PC-9 (cell line): ENCODE measurements at regions not wholly inside any gene's neighbourhood (a gene's known extent, or its start where the extent isn't known, plus 50 kb on each side); places are given as distances from the start of the nearest gene placed in this dataset.

Source experiments
- EZH2 ChIP-seq: fragments of 200-600 bp; sonication (generic); IDR thresholded peaks from 2 replicates; pipeline ENCODE4 v1.8.0; 2017; ENCODE audit warnings: antibody characterized with exemption, low read depth
- TF ChIP-seq, protein P1 (sequence below): fragments of 200-600 bp; sonication (generic); conservative IDR thresholded peaks from 2 replicates; pipeline ENCODE4 v1.6.1; 2017; ENCODE audit warnings: mixed run types, antibody characterized with exemption, mild to moderate bottlenecking, moderate library complexity

DNA sequence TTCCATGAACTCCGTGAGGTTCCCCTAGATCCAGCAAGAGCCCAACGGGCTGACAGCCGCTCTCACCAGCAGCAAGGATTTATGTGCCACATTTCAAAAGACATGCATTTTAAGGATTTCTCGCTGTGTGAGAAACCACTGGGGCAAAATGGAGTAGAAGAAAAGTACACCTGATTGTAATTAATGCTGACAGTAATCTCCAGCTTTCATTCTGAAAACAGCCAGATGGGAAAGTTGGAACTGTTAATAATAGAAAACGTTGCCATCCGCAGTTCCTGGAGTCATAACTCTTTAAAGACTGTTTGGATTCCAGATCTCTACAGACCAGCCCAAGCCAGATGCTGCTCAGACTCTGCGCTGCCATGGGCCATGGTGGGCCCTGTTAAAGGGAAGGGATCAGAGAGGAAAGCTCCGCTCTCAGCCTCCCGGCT lies 216.9 kb upstream of the GLI3 start:
- TF ChIP-seq, protein P1, sequence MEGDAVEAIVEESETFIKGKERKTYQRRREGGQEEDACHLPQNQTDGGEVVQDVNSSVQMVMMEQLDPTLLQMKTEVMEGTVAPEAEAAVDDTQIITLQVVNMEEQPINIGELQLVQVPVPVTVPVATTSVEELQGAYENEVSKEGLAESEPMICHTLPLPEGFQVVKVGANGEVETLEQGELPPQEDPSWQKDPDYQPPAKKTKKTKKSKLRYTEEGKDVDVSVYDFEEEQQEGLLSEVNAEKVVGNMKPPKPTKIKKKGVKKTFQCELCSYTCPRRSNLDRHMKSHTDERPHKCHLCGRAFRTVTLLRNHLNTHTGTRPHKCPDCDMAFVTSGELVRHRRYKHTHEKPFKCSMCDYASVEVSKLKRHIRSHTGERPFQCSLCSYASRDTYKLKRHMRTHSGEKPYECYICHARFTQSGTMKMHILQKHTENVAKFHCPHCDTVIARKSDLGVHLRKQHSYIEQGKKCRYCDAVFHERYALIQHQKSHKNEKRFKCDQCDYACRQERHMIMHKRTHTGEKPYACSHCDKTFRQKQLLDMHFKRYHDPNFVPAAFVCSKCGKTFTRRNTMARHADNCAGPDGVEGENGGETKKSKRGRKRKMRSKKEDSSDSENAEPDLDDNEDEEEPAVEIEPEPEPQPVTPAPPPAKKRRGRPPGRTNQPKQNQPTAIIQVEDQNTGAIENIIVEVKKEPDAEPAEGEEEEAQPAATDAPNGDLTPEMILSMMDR, result no peak
- TF ChIP-seq EZH2, result no peak
